Upper lobe of right lung (tissue), 1 donor: ENCODE measurements at regions not wholly inside any gene's neighbourhood (a gene's known extent, or its start where the extent isn't known, plus 50 kb on each side); places are given as distances from the start of the nearest gene placed in this dataset.

Experiments used
- ATAC-seq: fragments of 200-7000 bp; cut with Tn5 transposase; one replicate; pipeline ENCODE4 v1.9.1; 2020; ENCODE audit warnings: mild to moderate bottlenecking, moderate library complexity
- DNase-seq: peaks from one replicate; pipeline ENCODE4 v3.0.0-alpha.2; 2020
- H3K27ac ChIP-seq: fragments of 200-600 bp; one replicate; pipeline ENCODE4 v1.8.0; 2022
- H3K27me3 ChIP-seq: fragments of 200-600 bp; one replicate; pipeline ENCODE4 v1.8.0; 2022; ENCODE audit warnings: mild to moderate bottlenecking
- H3K36me3 ChIP-seq: fragments of 200-600 bp; one replicate; pipeline ENCODE4 v1.8.0; 2022
- H3K4me1 ChIP-seq: fragments of 200-600 bp; one replicate; pipeline ENCODE4 v1.8.0; 2022
- H3K4me3 ChIP-seq: fragments of 200-600 bp; one replicate; pipeline ENCODE4 v1.8.0; 2022; ENCODE audit warnings: mild to moderate bottlenecking
- H3K9me3 ChIP-seq: fragments of 200-600 bp; one replicate; pipeline ENCODE4 v1.8.0; 2022
- intact Hi-C: fragments of 100-400 bp; cut with DNase I; formaldehyde crosslinking; loops from one replicate; pipeline ENCODE4 v1.11.0; 2022
- TF ChIP-seq, protein P1 (sequence below): fragments of 200-600 bp; IDR thresholded peaks from one replicate; pipeline ENCODE4 v1.8.0; 2022; ENCODE audit warnings: antibody characterized with exemption
- donor health status: DM: no; HTN: yes; CAD: no; lungs with severe emphysema.

- H3K4me1 ChIP-seq: no peaks in the 10 kb centered on the region
- no peak overlapping the region for H3K27ac ChIP-seq
- H3K36me3 ChIP-seq: no peaks in the 10 kb centered on the region
- H3K4me3 ChIP-seq: no peak overlapping the region
- intact Hi-C loops: no loop called here
- H3K9me3 ChIP-seq: no peaks in the 10 kb centered on the region
- no peak for DNase-seq
- no peak for ATAC-seq
- TF ChIP-seq, protein P1, sequence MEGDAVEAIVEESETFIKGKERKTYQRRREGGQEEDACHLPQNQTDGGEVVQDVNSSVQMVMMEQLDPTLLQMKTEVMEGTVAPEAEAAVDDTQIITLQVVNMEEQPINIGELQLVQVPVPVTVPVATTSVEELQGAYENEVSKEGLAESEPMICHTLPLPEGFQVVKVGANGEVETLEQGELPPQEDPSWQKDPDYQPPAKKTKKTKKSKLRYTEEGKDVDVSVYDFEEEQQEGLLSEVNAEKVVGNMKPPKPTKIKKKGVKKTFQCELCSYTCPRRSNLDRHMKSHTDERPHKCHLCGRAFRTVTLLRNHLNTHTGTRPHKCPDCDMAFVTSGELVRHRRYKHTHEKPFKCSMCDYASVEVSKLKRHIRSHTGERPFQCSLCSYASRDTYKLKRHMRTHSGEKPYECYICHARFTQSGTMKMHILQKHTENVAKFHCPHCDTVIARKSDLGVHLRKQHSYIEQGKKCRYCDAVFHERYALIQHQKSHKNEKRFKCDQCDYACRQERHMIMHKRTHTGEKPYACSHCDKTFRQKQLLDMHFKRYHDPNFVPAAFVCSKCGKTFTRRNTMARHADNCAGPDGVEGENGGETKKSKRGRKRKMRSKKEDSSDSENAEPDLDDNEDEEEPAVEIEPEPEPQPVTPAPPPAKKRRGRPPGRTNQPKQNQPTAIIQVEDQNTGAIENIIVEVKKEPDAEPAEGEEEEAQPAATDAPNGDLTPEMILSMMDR: no peak
- H3K27me3 ChIP-seq: no peaks in the 10 kb centered on the region
Observed at GRCh38 chr2:66674087-66674486, 239.2 kb downstream of the MEIS1 start.

- no peak for ATAC-seq
- H3K27me3 ChIP-seq: no peaks in the 10 kb centered on the region
- intact Hi-C loops: no loop called here
- no peak overlapping the region for H3K27ac ChIP-seq
- H3K36me3 ChIP-seq: no peaks in the 10 kb centered on the region
- no peak for DNase-seq
- TF ChIP-seq, protein P1: no peak
- H3K4me1 ChIP-seq: no peaks in the 10 kb centered on the region
- H3K9me3 ChIP-seq: no peaks in the 10 kb centered on the region
- H3K4me3 ChIP-seq: no peak overlapping the region
Observed at GRCh38 chr2:66675591-66675990, 240.7 kb downstream of the MEIS1 start.

GRCh38 chr2:66679442-66679841, 244.5 kb downstream of the MEIS1 start:
- H3K27ac ChIP-seq: no peak overlapping the region
- H3K36me3 ChIP-seq: no peaks in the 10 kb centered on the region
- no peaks in the 10 kb centered on the region for H3K4me1 ChIP-seq
- H3K4me3 ChIP-seq: no peak overlapping the region
- intact Hi-C loops: no loop called here
- no peaks in the 10 kb centered on the region for H3K27me3 ChIP-seq
- no peak for DNase-seq
- no peak for ATAC-seq
- no peaks in the 10 kb centered on the region for H3K9me3 ChIP-seq
- TF ChIP-seq, protein P1: no peak

DNA sequence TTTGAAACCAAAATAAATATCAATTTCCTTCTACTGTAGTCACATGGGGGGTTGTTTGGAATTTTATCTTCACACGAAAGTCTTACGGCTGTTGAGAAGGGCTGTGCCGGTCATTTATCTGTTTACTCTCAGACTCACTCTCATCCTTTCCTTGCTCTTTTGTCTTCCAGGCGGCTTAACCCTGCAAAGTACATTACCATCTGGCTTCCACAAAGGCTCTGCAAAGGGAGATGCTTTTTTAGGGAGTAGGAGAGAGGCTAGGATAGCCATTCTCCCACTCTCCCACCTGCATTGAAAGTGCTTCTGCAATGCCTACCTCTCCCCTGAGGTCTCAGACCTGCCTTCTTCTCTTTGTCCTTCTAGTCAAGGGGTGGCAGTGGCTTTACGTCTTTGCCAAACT, 247.6 kb downstream of the MEIS1 start:
- no peaks in the 10 kb centered on the region for H3K4me1 ChIP-seq
- H3K27ac ChIP-seq: no peak overlapping the region
- DNase-seq (no peak), ATAC-seq (no peak)
- H3K9me3 ChIP-seq: no peaks in the 10 kb centered on the region
- no peak overlapping the region for H3K4me3 ChIP-seq
- intact Hi-C loops: no loop called here
- H3K27me3 ChIP-seq: no peaks in the 10 kb centered on the region
- TF ChIP-seq, protein P1: no peak
- no peaks in the 10 kb centered on the region for H3K36me3 ChIP-seq

DNA sequence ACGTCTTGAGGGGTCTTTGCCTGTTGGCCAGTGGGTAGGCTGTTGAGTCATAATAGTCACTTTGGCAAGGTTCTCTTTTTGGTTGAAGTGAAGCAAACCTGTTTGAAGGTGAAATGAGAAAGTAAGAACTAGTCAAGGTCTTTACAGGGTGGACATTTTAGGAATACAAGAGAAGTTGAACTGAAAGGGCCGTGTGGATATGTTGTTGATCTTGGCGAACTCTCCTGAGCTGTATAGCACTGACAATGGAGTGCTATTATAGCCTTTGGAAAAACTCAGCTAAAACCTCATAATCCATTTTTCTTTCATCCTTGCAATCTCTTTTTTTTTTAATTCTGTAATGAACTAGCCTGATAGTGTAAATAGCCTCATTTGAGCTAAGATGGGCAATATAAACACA, 248.1 kb downstream of the MEIS1 start:
- Histone ChIP-seq H3K4me3 (no peak overlapping the region), H3K9me3 (no peaks in the 10 kb centered on the region), H3K27ac (no peak overlapping the region), H3K4me1 (no peaks in the 10 kb centered on the region), H3K36me3 (no peaks in the 10 kb centered on the region), H3K27me3 (no peaks in the 10 kb centered on the region)
- no peak for ATAC-seq
- intact Hi-C loops: no loop called here
- TF ChIP-seq, protein P1: no peak
- DNase-seq: no peak

DNA sequence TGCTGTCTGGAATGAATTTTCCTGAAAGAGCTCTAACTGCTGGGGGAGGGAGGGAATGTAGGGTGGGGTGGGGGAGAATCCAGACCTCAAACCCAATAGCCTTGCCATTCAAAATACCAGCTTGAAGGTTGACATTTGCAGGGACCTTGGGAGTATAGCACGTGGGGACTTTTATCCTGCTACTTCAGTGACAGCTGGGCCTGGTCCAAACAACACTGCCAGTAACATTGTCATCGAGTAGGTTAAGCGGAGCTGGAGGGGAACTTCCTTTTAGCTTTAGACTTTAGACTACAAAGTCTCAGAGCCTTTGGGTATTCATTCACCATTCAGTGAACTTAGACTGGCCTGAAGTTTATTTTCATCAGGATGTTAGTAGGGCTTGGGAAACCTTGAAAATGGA, 248.7 kb downstream of the MEIS1 start:
- H3K36me3 ChIP-seq: no peaks in the 10 kb centered on the region
- no peak overlapping the region for H3K27ac ChIP-seq
- no peak overlapping the region for H3K4me3 ChIP-seq
- no peak for ATAC-seq
- H3K4me1 ChIP-seq: no peaks in the 10 kb centered on the region
- TF ChIP-seq, protein P1: no peak
- intact Hi-C loops: no loop called here
- no peaks in the 10 kb centered on the region for H3K27me3 ChIP-seq
- H3K9me3 ChIP-seq: no peaks in the 10 kb centered on the region
- DNase-seq: no peak
